ENCODE measurements at regions not wholly inside any gene's neighbourhood (a gene's known extent, or its start where the extent isn't known, plus 50 kb on each side); places are given as distances from the start of the nearest gene placed in this dataset.
"Not testable (repeated sequence)": the region's sequence is repeated elsewhere in the genome, so short reads cannot be mapped to it uniquely, and the experiment has no call there.

GRCh38 chr9:104334549-104334948, 169.5 kb upstream of the OR13F1 start:
- Histone ChIP-seq H3K27ac (ENCODE audit: low read depth, low read length) (no peak overlapping the region), H3K9ac (ENCODE audit: low read depth, low read length) (no peak overlapping the region), H3K4me3 (ENCODE audit: low read length) (no peak overlapping the region), H3K9me3 (ENCODE audit: insufficient read depth, low read depth, low read length) (peaks cover 18% of the 10 kb centered on the region), H3K27me3 (ENCODE audit: insufficient read depth, low read length) (no peaks in the 10 kb centered on the region), H3K36me3 (ENCODE audit: insufficient read depth, low read length) (no peaks in the 10 kb centered on the region), H3K4me1 (ENCODE audit: insufficient read depth, low read length) (no peaks in the 10 kb centered on the region)
- 90% methylated on average over 4 of the region's 4 CpGs for WGBS

GRCh38 chr9:104339692-104340091, 164.4 kb upstream of the OR13F1 start:
- Histone ChIP-seq H3K4me3 (ENCODE audit: low read length) (no peak overlapping the region), H3K9me3 (ENCODE audit: insufficient read depth, low read depth, low read length) (peaks cover 13% of the 10 kb centered on the region), H3K36me3 (ENCODE audit: insufficient read depth, low read length) (no peaks in the 10 kb centered on the region), H3K4me1 (ENCODE audit: insufficient read depth, low read length) (no peaks in the 10 kb centered on the region), H3K27me3 (ENCODE audit: insufficient read depth, low read length) (no peaks in the 10 kb centered on the region), H3K9ac (ENCODE audit: low read depth, low read length) (no peak overlapping the region), H3K27ac (ENCODE audit: low read depth, low read length) (no peak overlapping the region)

- Histone ChIP-seq H3K9me3 (ENCODE audit: insufficient read depth, low read depth, low read length) (no peaks in the 10 kb centered on the region), H3K27ac (ENCODE audit: low read depth, low read length) (no peak overlapping the region), H3K4me1 (ENCODE audit: insufficient read depth, low read length) (no peaks in the 10 kb centered on the region), H3K9ac (ENCODE audit: low read depth, low read length) (no peak overlapping the region), H3K36me3 (ENCODE audit: insufficient read depth, low read length) (no peaks in the 10 kb centered on the region), H3K4me3 (ENCODE audit: low read length) (no peak overlapping the region), H3K27me3 (ENCODE audit: insufficient read depth, low read length) (no peaks in the 10 kb centered on the region)
- 98% methylated on average over 3 of the region's 3 CpGs for WGBS
These were observed 161.5 kb upstream of the OR13F1 start for GRCh38 chr9:104342552-104342951.

GRCh38 chr9:104345061-104345460, 159.0 kb upstream of the OR13F1 start:
- no peak overlapping the region for H3K4me3 ChIP-seq (ENCODE audit: low read length)
- no peaks in the 10 kb centered on the region for H3K9me3 ChIP-seq (ENCODE audit: insufficient read depth, low read depth, low read length)
- no peak overlapping the region for H3K27ac ChIP-seq (ENCODE audit: low read depth, low read length)
- no peaks in the 10 kb centered on the region for H3K4me1 ChIP-seq (ENCODE audit: insufficient read depth, low read length)
- H3K9ac ChIP-seq (ENCODE audit: low read depth, low read length): no peak overlapping the region
- no peaks in the 10 kb centered on the region for H3K36me3 ChIP-seq (ENCODE audit: insufficient read depth, low read length)
- no peaks in the 10 kb centered on the region for H3K27me3 ChIP-seq (ENCODE audit: insufficient read depth, low read length)
- WGBS: 95% methylated on average over 3 of the region's 3 CpGs

GRCh38 chr9:104350541-104350940, 153.5 kb upstream of the OR13F1 start:
- Histone ChIP-seq H3K4me3 (ENCODE audit: low read length) (no peak overlapping the region), H3K36me3 (ENCODE audit: insufficient read depth, low read length) (no peaks in the 10 kb centered on the region), H3K9me3 (ENCODE audit: insufficient read depth, low read depth, low read length) (no peaks in the 10 kb centered on the region), H3K27ac (ENCODE audit: low read depth, low read length) (no peak overlapping the region), H3K9ac (ENCODE audit: low read depth, low read length) (no peak overlapping the region), H3K4me1 (ENCODE audit: insufficient read depth, low read length) (no peaks in the 10 kb centered on the region), H3K27me3 (ENCODE audit: insufficient read depth, low read length) (no peaks in the 10 kb centered on the region)
- 95% methylated on average over 5 of the region's 5 CpGs for WGBS

GRCh38 chr9:104351726-104352125, 152.3 kb upstream of the OR13F1 start:
- Histone ChIP-seq H3K27ac (ENCODE audit: low read depth, low read length) (no peak overlapping the region), H3K9me3 (ENCODE audit: insufficient read depth, low read depth, low read length) (no peaks in the 10 kb centered on the region), H3K36me3 (ENCODE audit: insufficient read depth, low read length) (no peaks in the 10 kb centered on the region), H3K4me3 (ENCODE audit: low read length) (no peak overlapping the region), H3K4me1 (ENCODE audit: insufficient read depth, low read length) (no peaks in the 10 kb centered on the region), H3K27me3 (ENCODE audit: insufficient read depth, low read length) (no peaks in the 10 kb centered on the region), H3K9ac (ENCODE audit: low read depth, low read length) (no peak overlapping the region)
- 91% methylated on average over 2 of the region's 3 CpGs for whole genome bisulfite sequencing

GRCh38 chr9:104361207-104361606, 142.9 kb upstream of the OR13F1 start:
- no peak overlapping the region for H3K9ac ChIP-seq (ENCODE audit: low read depth, low read length)
- 0 out of 2 replicates have a peak, but pooled peaks cover 10% of the 10 kb centered on the region for H3K9me3 ChIP-seq (ENCODE audit: insufficient read depth, low read depth, low read length)
- H3K4me1 ChIP-seq (ENCODE audit: insufficient read depth, low read length): no peaks in the 10 kb centered on the region
- no peaks in the 10 kb centered on the region for H3K27me3 ChIP-seq (ENCODE audit: insufficient read depth, low read length)
- H3K27ac ChIP-seq (ENCODE audit: low read depth, low read length): no peak overlapping the region
- no peaks in the 10 kb centered on the region for H3K36me3 ChIP-seq (ENCODE audit: insufficient read depth, low read length)
- 94% methylated on average over 11 of the region's 11 CpGs for WGBS
- H3K4me3 ChIP-seq (ENCODE audit: low read length): no peak overlapping the region

- H3K4me1 ChIP-seq (ENCODE audit: insufficient read depth, low read length): no peaks in the 10 kb centered on the region
- 95% methylated on average over 28 of the region's 28 CpGs for WGBS
These were observed 141.1 kb upstream of the OR13F1 start for GRCh38 chr9:104362912-104363472.

GRCh38 chr9:104367507-104367906, 136.6 kb upstream of the OR13F1 start:
- Histone ChIP-seq H3K9me3 (ENCODE audit: insufficient read depth, low read depth, low read length) (0 out of 2 replicates have a peak, but pooled peaks cover 12% of the 10 kb centered on the region), H3K9ac (ENCODE audit: low read depth, low read length) (no peak overlapping the region), H3K4me1 (ENCODE audit: insufficient read depth, low read length) (no peaks in the 10 kb centered on the region), H3K27me3 (ENCODE audit: insufficient read depth, low read length) (no peaks in the 10 kb centered on the region), H3K4me3 (ENCODE audit: low read length) (no peak overlapping the region), H3K27ac (ENCODE audit: low read depth, low read length) (no peak overlapping the region), H3K36me3 (ENCODE audit: insufficient read depth, low read length) (no peaks in the 10 kb centered on the region)

More at GRCh38 chr9:104362912-104363472, 141.1 kb upstream of the OR13F1 start:
- no peak overlapping the region for H3K27ac ChIP-seq (ENCODE audit: low read depth, low read length)
- no peaks in the 10 kb centered on the region for H3K36me3 ChIP-seq (ENCODE audit: insufficient read depth, low read length)
- 0 out of 2 replicates have a peak, but pooled peaks cover 10% of the 10 kb centered on the region for H3K9me3 ChIP-seq (ENCODE audit: insufficient read depth, low read depth, low read length)
- H3K27me3 ChIP-seq (ENCODE audit: insufficient read depth, low read length): no peaks in the 10 kb centered on the region
- no peak overlapping the region for H3K4me3 ChIP-seq (ENCODE audit: low read length)
- no peak overlapping the region for H3K9ac ChIP-seq (ENCODE audit: low read depth, low read length)

GRCh38 chr9:104368318-104368717, 135.7 kb upstream of the OR13F1 start:
- H3K27me3 ChIP-seq (ENCODE audit: insufficient read depth, low read length); H3K4me1 ChIP-seq (ENCODE audit: insufficient read depth, low read length); H3K9ac ChIP-seq (ENCODE audit: low read depth, low read length); H3K9me3 ChIP-seq (ENCODE audit: insufficient read depth, low read depth, low read length); H3K27ac ChIP-seq (ENCODE audit: low read depth, low read length); H3K36me3 ChIP-seq (ENCODE audit: insufficient read depth, low read length); H3K4me3 ChIP-seq (ENCODE audit: low read length): not testable (repeated sequence)
- 98% methylated on average over 2 of the region's 3 CpGs for WGBS

- no peak overlapping the region for H3K9ac ChIP-seq (ENCODE audit: low read depth, low read length)
- 88% methylated on average over 3 of the region's 3 CpGs for WGBS
- H3K27ac ChIP-seq (ENCODE audit: low read depth, low read length): no peak overlapping the region
- no peaks in the 10 kb centered on the region for H3K36me3 ChIP-seq (ENCODE audit: insufficient read depth, low read length)
- no peaks in the 10 kb centered on the region for H3K4me1 ChIP-seq (ENCODE audit: insufficient read depth, low read length)
- H3K9me3 ChIP-seq (ENCODE audit: insufficient read depth, low read depth, low read length): 0 out of 2 replicates have a peak, but pooled peaks cover 2% of the 10 kb centered on the region
- no peak overlapping the region for H3K4me3 ChIP-seq (ENCODE audit: low read length)
- no peaks in the 10 kb centered on the region for H3K27me3 ChIP-seq (ENCODE audit: insufficient read depth, low read length)
These were observed 129.4 kb upstream of the OR13F1 start for GRCh38 chr9:104374711-104375110.

GRCh38 chr9:104386013-104386412, 118.0 kb upstream of the OR13F1 start:
- Histone ChIP-seq H3K27ac (ENCODE audit: low read depth, low read length) (no peak overlapping the region), H3K9me3 (ENCODE audit: insufficient read depth, low read depth, low read length) (no peaks in the 10 kb centered on the region), H3K9ac (ENCODE audit: low read depth, low read length) (no peak overlapping the region), H3K36me3 (ENCODE audit: insufficient read depth, low read length) (no peaks in the 10 kb centered on the region), H3K4me3 (ENCODE audit: low read length) (no peak overlapping the region), H3K27me3 (ENCODE audit: insufficient read depth, low read length) (no peaks in the 10 kb centered on the region), H3K4me1 (ENCODE audit: insufficient read depth, low read length) (peaks cover 8% of the 10 kb centered on the region)
- 89% methylated on average over 2 of the region's 2 CpGs for WGBS

Measured in HUES64 (cell line).